Epidermal melanocyte (primary cell): ENCODE measurements at regions not wholly inside any gene's neighbourhood (a gene's known extent, or its start where the extent isn't known, plus 50 kb on each side); places are given as distances from the start of the nearest gene placed in this dataset.

Experiments
- DNase-seq: peaks from one replicate; pipeline ENCODE4 v3.0.0; 2011; ENCODE audit warnings: low spot score; ENCODE audit not compliant: insufficient read length

GRCh38 chr1:208772891-208773290 is 528.7 kb upstream of the PLXNA2 start:
- DNase-seq = no peak

- DNase-seq = no peak
Measured at GRCh38 chr1:208775841-208776240, 531.7 kb upstream of the PLXNA2 start.

GRCh38 chr1:208778417-208778816 is 534.2 kb upstream of the PLXNA2 start:
- no peak for DNase-seq

GRCh38 chr1:208781391-208782045 is 537.3 kb upstream of the PLXNA2 start:
- DNase-seq = no peak

- DNase-seq = no peak
Measured at GRCh38 chr1:208782186-208782585, 538.0 kb upstream of the PLXNA2 start.

- DNase-seq = no peak
Measured at GRCh38 chr1:208785629-208786028, 541.4 kb upstream of the PLXNA2 start.

- no peak for DNase-seq
Measured at GRCh38 chr1:208787219-208787618, 543.0 kb upstream of the PLXNA2 start.

GRCh38 chr1:208788013-208788540 is 543.9 kb upstream of the PLXNA2 start:
- DNase-seq = no peak

- peak; percentile 25 for DNase-seq
Measured at GRCh38 chr1:208791456-208791855, 547.3 kb upstream of the PLXNA2 start.

- DNase-seq = no peak
Measured at GRCh38 chr1:208793861-208794345, 549.7 kb upstream of the PLXNA2 start.

GRCh38 chr1:208799186-208799585 is 555.0 kb upstream of the PLXNA2 start:
- no peak for DNase-seq

- DNase-seq = no peak
Measured at GRCh38 chr1:208803011-208803811, 559.0 kb upstream of the PLXNA2 start.

- DNase-seq = no peak
Measured at GRCh38 chr1:208807446-208808127, 563.4 kb upstream of the PLXNA2 start.

GRCh38 chr1:208808301-208808700 is 564.1 kb upstream of the PLXNA2 start:
- no peak for DNase-seq

- DNase-seq = no peak
Measured at GRCh38 chr1:208809876-208810275, 565.7 kb upstream of the PLXNA2 start.

GRCh38 chr1:208818770-208819445 is 574.7 kb upstream of the PLXNA2 start:
- no peak for DNase-seq

GRCh38 chr1:208820580-208821212 is 576.5 kb upstream of the PLXNA2 start:
- no peak for DNase-seq

- DNase-seq = no peak
Measured at GRCh38 chr1:208821939-208822338, 577.8 kb upstream of the PLXNA2 start.

GRCh38 chr1:208825300-208825699 is 581.1 kb upstream of the PLXNA2 start:
- DNase-seq = no peak

GRCh38 chr1:208829595-208829994 is 585.4 kb upstream of the PLXNA2 start:
- no peak for DNase-seq
